Transverse colon (tissue), 4 donors: ENCODE measurements at regions not wholly inside any gene's neighbourhood (a gene's known extent, or its start where the extent isn't known, plus 50 kb on each side); places are given as distances from the start of the nearest gene placed in this dataset.

Experiments used
- CTCF ChIP-seq, 5 experiments: fragments of 200-600 bp in 3 of 5; fragments of 450-650 bp in 2 of 5; sonication (generic) in 3 of 5; IDR thresholded peaks; 1 replicate in 2 of 5; 2 replicates in 3 of 5; pipeline ENCODE4 v1.5.1; 2016 to 2017; ENCODE audit warnings: antibody characterized with exemption in 5 of 5, inconsistent platforms in 3 of 5, mild to moderate bottlenecking in 2 of 5, moderate library complexity in 1 of 5
- EP300 ChIP-seq: sonication (generic); formaldehyde crosslinking; IDR thresholded peaks from one replicate; pipeline ENCODE4 v1.6.1; 2017; ENCODE audit warnings: antibody characterized with exemption, low read depth
- POLR2A ChIP-seq: fragments of 450-650 bp; IDR thresholded peaks from one replicate; pipeline ENCODE4 v1.6.1; 2016; ENCODE audit warnings: antibody characterized with exemption, mild to moderate bottlenecking, moderate library complexity
- POLR2AphosphoS5 ChIP-seq, 3 donors: sonication (generic); formaldehyde crosslinking; IDR thresholded peaks; one replicate each; pipeline ENCODE4 v1.6.1; 2016; ENCODE audit warnings: antibody characterized with exemption in 3 of 3

DNA sequence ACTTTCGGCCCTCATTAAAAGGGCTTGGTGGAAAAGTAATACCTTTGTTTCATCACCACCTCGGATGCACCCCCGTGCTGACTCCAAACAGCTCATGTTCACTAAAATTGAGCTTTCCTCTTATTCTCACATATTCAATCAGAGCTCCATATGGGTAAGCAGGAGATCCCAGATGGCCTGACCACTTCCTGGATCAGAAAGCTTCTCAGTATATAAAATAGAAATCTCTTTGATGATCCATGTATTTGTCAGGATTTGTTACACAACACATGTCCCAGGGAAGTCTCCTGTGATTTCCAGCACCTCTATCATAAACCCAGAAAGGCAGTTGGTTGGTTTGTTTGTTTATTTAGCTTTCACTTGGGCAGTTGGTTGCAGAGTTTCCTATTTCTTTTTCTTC lies 402.0 kb downstream of the MLLT3 start:
- TF ChIP-seq POLR2AphosphoS5 (IDR thresholded peaks at IDR 0.05) (no peak), CTCF (IDR thresholded peaks at IDR 0.05) (no peak), POLR2A (no peak), EP300 (no peak)
